OCI-LY3 (cell line): ENCODE measurements at regions not wholly inside any gene's neighbourhood (a gene's known extent, or its start where the extent isn't known, plus 50 kb on each side); places are given as distances from the start of the nearest gene placed in this dataset.

ENCODE experiments used
- H2AFZ ChIP-seq: fragments of 200-600, 300-600 bp; shearing (Covaris generic); 2 replicates; pipeline ENCODE4 v1.6.0; 2014; ENCODE audit warnings: antibody characterized with exemption, low read depth, low read length
- H3K27ac ChIP-seq: fragments of 200-600, 300-600 bp; sonication (generic); 2 replicates; pipeline ENCODE4 v1.5.1; 2014; ENCODE audit warnings: mild to moderate bottlenecking, low read length, moderate library complexity, mixed read lengths
- H3K27me3 ChIP-seq: fragments of 200-600, 300-600 bp; sonication (generic); 2 replicates; pipeline ENCODE4 v1.6.1; 2014; ENCODE audit warnings: low read depth, low read length, mixed read lengths
- H3K36me3 ChIP-seq: fragments of 200-600, 300-600 bp; sonication (generic); replicated peaks from 2 replicates; pipeline ENCODE3; 2014; ENCODE audit warnings: low read depth, low read length, mixed read lengths
- H3K4me1 ChIP-seq: fragments of 300-600, 200-600 bp; sonication (generic); 2 replicates; pipeline ENCODE4 v1.6.1; 2014; ENCODE audit warnings: low read length, mixed read lengths
- H3K4me2 ChIP-seq: fragments of 200-600, 300-600 bp; sonication (generic); 2 replicates; pipeline ENCODE4 v1.6.1; 2014; ENCODE audit warnings: low read length, mixed read lengths
- H3K4me3 ChIP-seq: fragments of 300-600, 200-600 bp; sonication (generic); 2 replicates; pipeline ENCODE4 v1.5.1; 2014; ENCODE audit warnings: antibody characterized with exemption, mild to moderate bottlenecking, low read length, moderate library complexity
- H3K79me2 ChIP-seq: fragments of 300-600, 200-600 bp; shearing (Covaris generic); 2 replicates; pipeline ENCODE4 v1.6.1; 2014; ENCODE audit warnings: mild to moderate bottlenecking, low read length, mixed read lengths
- H3K9ac ChIP-seq: fragments of 300-600, 200-600 bp; shearing (Covaris generic); 2 replicates; pipeline ENCODE4 v1.6.0; 2014; ENCODE audit warnings: mild to moderate bottlenecking, low read length, moderate library complexity
- H3K9me3 ChIP-seq: fragments of 200-600, 300-600 bp; shearing (Covaris generic); 2 replicates; pipeline ENCODE4 v1.6.1; 2014; ENCODE audit warnings: low read length, mixed read lengths; ENCODE audit not compliant: insufficient read depth
- H4K20me1 ChIP-seq: fragments of 200-600, 300-600 bp; sonication (generic); 2 replicates; pipeline ENCODE4 v1.6.1; 2016; ENCODE audit warnings: low read length, mixed read lengths; ENCODE audit not compliant: insufficient read depth
- EZH2phosphoT487 ChIP-seq: fragments of 200-600 bp; shearing (Covaris generic); IDR thresholded peaks from 2 replicates; pipeline ENCODE4 v1.6.1; 2018; ENCODE audit warnings: antibody characterized with exemption, mixed run types, low read depth
- TF ChIP-seq, protein P1 (sequence below): fragments of 200-600, 300-600 bp; sonication (generic); IDR thresholded peaks from 2 replicates; pipeline ENCODE4 v1.5.1; 2014; ENCODE audit warnings: antibody characterized with exemption, low read length, low read depth

DNA sequence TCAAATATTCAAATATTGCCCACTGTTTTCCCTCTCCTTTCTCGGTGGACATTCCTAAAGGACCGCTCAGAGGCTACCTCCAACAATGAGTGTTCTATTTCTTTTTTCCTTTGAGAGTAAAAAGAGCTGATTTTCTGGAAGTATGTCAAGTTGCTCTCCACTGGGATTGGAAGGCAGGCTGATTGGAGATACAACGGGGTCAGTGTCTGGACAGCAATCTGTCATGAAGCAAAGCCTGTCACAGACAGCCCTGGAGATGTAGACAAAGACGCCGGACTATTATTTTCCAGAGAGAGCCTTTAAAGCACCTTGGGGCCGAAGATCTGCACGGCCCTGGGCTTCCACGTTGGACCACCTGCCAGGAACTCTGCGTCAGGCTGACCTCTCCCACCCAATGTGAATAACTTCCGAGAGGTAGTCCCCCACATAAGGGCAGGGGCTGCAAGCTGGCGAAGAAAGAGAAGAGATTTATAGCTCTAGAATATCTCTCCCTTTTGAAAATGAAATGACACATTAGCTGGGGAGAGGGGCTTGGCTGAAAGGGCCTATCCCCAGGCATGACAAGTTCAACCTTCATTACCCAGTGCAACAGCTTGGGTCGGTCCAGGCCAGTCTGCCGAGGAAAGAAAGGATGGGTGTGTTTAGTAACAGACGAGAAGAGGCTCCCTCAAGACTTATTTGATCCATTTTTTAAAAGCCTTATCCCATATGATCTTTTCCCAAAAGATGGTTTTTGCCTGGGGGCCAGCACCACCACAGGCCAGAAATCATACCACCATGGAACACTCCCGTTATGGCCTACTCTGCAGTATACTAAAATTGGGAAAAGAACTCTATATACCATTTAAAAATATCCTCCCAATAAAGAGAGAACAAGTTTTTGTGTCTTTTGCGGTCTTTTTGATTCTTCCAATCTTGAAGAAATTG is 131.1 kb downstream of the OLIG3 start:
- H2AFZ ChIP-seq, result no peak overlapping the region

DNA sequence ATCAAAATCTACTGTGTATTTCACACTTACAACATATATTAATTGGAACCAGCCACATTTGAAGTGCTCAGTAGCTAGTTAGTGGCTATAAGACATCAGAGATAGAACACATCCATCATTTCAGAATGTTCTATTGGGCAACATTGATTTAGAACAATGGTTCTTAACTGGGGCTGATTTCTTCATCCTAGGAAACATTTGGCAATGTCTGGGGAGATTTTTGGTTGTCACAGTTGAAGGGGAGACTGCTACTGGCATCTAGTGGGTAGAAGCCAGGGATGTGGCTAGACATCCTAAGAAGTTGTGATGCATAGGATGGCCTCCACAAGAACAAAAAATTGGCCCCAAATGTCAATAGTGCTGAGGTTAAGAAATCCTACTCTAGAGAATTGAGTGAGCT is 132.5 kb downstream of the OLIG3 start:
- Histone ChIP-seq H3K4me3 (no peak overlapping the region), H4K20me1 (no peaks in the 10 kb centered on the region), H3K79me2 (no peaks in the 10 kb centered on the region), H3K9ac (no peak overlapping the region), H3K4me2 (no peak overlapping the region), H3K4me1 (peaks cover 6% of the 10 kb centered on the region), H2AFZ (no peak overlapping the region), H3K27ac (no peak overlapping the region), H3K27me3 (no peaks in the 10 kb centered on the region), H3K36me3 (no peaks in the 10 kb centered on the region), H3K9me3 (no peaks in the 10 kb centered on the region)
- TF ChIP-seq EZH2phosphoT487, result no peak
- TF ChIP-seq, protein P1, sequence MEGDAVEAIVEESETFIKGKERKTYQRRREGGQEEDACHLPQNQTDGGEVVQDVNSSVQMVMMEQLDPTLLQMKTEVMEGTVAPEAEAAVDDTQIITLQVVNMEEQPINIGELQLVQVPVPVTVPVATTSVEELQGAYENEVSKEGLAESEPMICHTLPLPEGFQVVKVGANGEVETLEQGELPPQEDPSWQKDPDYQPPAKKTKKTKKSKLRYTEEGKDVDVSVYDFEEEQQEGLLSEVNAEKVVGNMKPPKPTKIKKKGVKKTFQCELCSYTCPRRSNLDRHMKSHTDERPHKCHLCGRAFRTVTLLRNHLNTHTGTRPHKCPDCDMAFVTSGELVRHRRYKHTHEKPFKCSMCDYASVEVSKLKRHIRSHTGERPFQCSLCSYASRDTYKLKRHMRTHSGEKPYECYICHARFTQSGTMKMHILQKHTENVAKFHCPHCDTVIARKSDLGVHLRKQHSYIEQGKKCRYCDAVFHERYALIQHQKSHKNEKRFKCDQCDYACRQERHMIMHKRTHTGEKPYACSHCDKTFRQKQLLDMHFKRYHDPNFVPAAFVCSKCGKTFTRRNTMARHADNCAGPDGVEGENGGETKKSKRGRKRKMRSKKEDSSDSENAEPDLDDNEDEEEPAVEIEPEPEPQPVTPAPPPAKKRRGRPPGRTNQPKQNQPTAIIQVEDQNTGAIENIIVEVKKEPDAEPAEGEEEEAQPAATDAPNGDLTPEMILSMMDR, result no peak

More for the DNA sequence above, 131.1 kb downstream of the OLIG3 start:
- H3K4me2 ChIP-seq, result no peak overlapping the region
- H3K4me3 ChIP-seq, result no peak overlapping the region
- H3K27ac ChIP-seq, result no peak overlapping the region
- no peaks in the 10 kb centered on the region for H3K27me3 ChIP-seq
- H3K9me3 ChIP-seq, result no peaks in the 10 kb centered on the region
- H3K36me3 ChIP-seq, result no peaks in the 10 kb centered on the region
- no peaks in the 10 kb centered on the region for H3K79me2 ChIP-seq
- no peak for TF ChIP-seq EZH2phosphoT487
- TF ChIP-seq, protein P1, result no peak
- H4K20me1 ChIP-seq, result no peaks in the 10 kb centered on the region
- H3K4me1 ChIP-seq, result peaks cover 6% of the 10 kb centered on the region
- H3K9ac ChIP-seq, result no peak overlapping the region

- no peak overlapping the region for H3K4me2 ChIP-seq
- H3K27me3 ChIP-seq, result no peaks in the 10 kb centered on the region
- TF ChIP-seq, protein P1, result no peak
- no peak for TF ChIP-seq EZH2phosphoT487
- no peak overlapping the region for H3K9ac ChIP-seq
- H3K9me3 ChIP-seq, result no peaks in the 10 kb centered on the region
- H2AFZ ChIP-seq, result no peak overlapping the region; the same call in 1 of the 2 replicates
- no peaks in the 10 kb centered on the region for H3K36me3 ChIP-seq
- H3K4me3 ChIP-seq, result no peak overlapping the region
- no peak overlapping the region for H3K27ac ChIP-seq
- H3K79me2 ChIP-seq, result no peaks in the 10 kb centered on the region
- H3K4me1 ChIP-seq, result peaks cover 3% of the 10 kb centered on the region
- no peaks in the 10 kb centered on the region for H4K20me1 ChIP-seq
Measured at GRCh38 chr6:137358273-137358672, 135.9 kb downstream of the OLIG3 start.

DNA sequence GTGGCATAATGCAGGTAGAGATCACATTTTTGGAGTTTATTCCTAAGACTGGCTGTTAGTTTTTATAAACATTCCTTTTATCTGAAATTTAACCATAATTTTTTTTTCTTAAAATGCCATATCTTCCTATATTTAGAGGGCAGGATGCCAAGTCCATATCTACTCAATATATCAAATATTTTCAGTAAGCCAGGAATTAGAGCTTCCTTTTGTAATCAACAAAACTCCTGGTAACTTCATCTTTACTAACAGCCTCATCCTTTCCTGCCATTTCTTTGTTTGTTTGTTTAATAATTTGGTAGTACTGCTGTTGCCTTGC is 136.3 kb downstream of the OLIG3 start:
- Histone ChIP-seq H3K9ac (no peak overlapping the region), H4K20me1 (no peaks in the 10 kb centered on the region), H3K27me3 (no peaks in the 10 kb centered on the region), H2AFZ (no peak overlapping the region), H3K27ac (no peak overlapping the region), H3K9me3 (no peaks in the 10 kb centered on the region), H3K36me3 (no peaks in the 10 kb centered on the region), H3K4me1 (peaks cover 7% of the 10 kb centered on the region), H3K4me2 (no peak overlapping the region), H3K79me2 (no peaks in the 10 kb centered on the region), H3K4me3 (no peak overlapping the region)
- no peak for TF ChIP-seq EZH2phosphoT487
- TF ChIP-seq, protein P1, result no peak
